HCT116 (cell line): ENCODE measurements at regions not wholly inside any gene's neighbourhood (a gene's known extent, or its start where the extent isn't known, plus 50 kb on each side); places are given as distances from the start of the nearest gene placed in this dataset.

Experiments used
- ATAC-seq: fragments of 200-7000 bp; cut with Tn5 transposase; 2 replicates; pipeline ENCODE4 v1.9.1; 2020; ENCODE audit warnings: mild to moderate bottlenecking, moderate library complexity
- BruUV-seq: library from RNA; stranded (reverse); fragments of 400-500 nt; replicated peaks from 2 replicates; lab custom pipeline; 2021; lab: Mats Ljungman, UMichigan
- CTCF ChIA-PET: fragments of 300-600 bp; sonication (Branson Sonifier 250); formaldehyde crosslinking; loops from one replicate; lab custom pipeline; 2021; ENCODE audit warnings: antibody characterized with exemption; lab: Charles Lee
- POLR2A ChIA-PET: fragments of 300-600, 350-600 bp; sonication (Branson Sonifier 250); formaldehyde crosslinking; loops from one replicate; lab custom pipeline; 2021; ENCODE audit warnings: antibody characterized with exemption; lab: Charles Lee
- RAD21 ChIA-PET, 2 experiments: fragments of 300-600 bp; sonication (Branson Sonifier 250); formaldehyde crosslinking; loops; one replicate each; lab custom pipeline; 2023; ENCODE audit warnings: low total read pairs in 2 of 2; ENCODE audit not compliant: uncharacterized antibody in 2 of 2, unreplicated experiment in 2 of 2, low non-redundant PET in 1 of 2; lab: Charles Lee
- DNase-seq: peaks from one replicate; pipeline ENCODE4 v3.0.0-alpha.2; 2010; ENCODE audit warnings: low read depth, low spot score
- H2AFZ ChIP-seq: fragments of 200-600 bp; shearing (Covaris generic), sonication (generic); 2 replicates; pipeline ENCODE4 v1.6.1; 2017; ENCODE audit warnings: low read depth, mixed run types, mixed read lengths, antibody characterized with exemption, low read length; ENCODE audit not compliant: poor library complexity, severe bottlenecking
- H3K27ac ChIP-seq: 2 replicates; pipeline ENCODE4 v1.5.1; 2012; ENCODE audit warnings: low read depth, low read length
- H3K27me3 ChIP-seq: fragments of 200-600 bp; sonication (generic); 2 replicates; pipeline ENCODE4 v1.6.1; 2016; ENCODE audit warnings: mixed run types, low read length, mixed read lengths; ENCODE audit not compliant: insufficient read depth
- H3K36me3 ChIP-seq, 2 experiments: fragments of 200-500 bp in 1 of 2; fragments of 200-600 bp in 1 of 2; sonication (Bioruptor generic) in 1 of 2; sonication (generic) in 1 of 2; 2 replicates each; pipeline versions ENCODE4 v1.5.1 to v1.6.1; 2014 to 2016; ENCODE audit warnings: low read length in 2 of 2, inconsistent platforms in 1 of 2, mixed read lengths in 1 of 2, mixed run types in 1 of 2; ENCODE audit not compliant: insufficient read depth in 2 of 2, control insufficient read depth in 1 of 2
- H3K4me1 ChIP-seq, 2 experiments: fragments of 200-600 bp in 1 of 2; sonication (generic) in 1 of 2; 2 replicates each; pipeline versions ENCODE4 v1.5.1 to v1.6.1; 2012 to 2017; ENCODE audit warnings: low read length in 2 of 2, inconsistent platforms in 1 of 2, mild to moderate bottlenecking in 1 of 2, mixed read lengths in 1 of 2, mixed run types in 1 of 2, moderate library complexity in 1 of 2; ENCODE audit not compliant: insufficient read depth in 2 of 2, control insufficient read depth in 1 of 2
- H3K4me2 ChIP-seq: fragments of 200-600 bp; sonication (generic); 2 replicates; pipeline ENCODE4 v1.6.1; 2017; ENCODE audit warnings: mixed run types, low read length, mixed read lengths
- H3K4me3 ChIP-seq, 2 experiments: fragments of 200-600 bp in 1 of 2; sonication (generic) in 1 of 2; replicated peaks in 1 of 2; 2 replicates each; pipeline ENCODE4 v1.5.1; 2011 to 2016; ENCODE audit warnings: low read length in 2 of 2, control low read depth in 1 of 2, low read depth in 1 of 2, mild to moderate bottlenecking in 1 of 2, mixed read lengths in 1 of 2, mixed run types in 1 of 2
- H3K79me2 ChIP-seq: fragments of 200-600 bp; sonication (generic); 2 replicates; pipeline ENCODE4 v1.6.1; 2017; ENCODE audit warnings: mild to moderate bottlenecking, mixed run types, low read length, moderate library complexity, mixed read lengths; ENCODE audit not compliant: insufficient read depth
- H3K9ac ChIP-seq: fragments of 200-600 bp; sonication (generic); 2 replicates; pipeline ENCODE4 v1.6.1; 2016; ENCODE audit warnings: low read length, mixed read lengths
- H3K9me2 ChIP-seq: fragments of 200-600 bp; sonication (generic), shearing (Covaris generic); 2 replicates; pipeline ENCODE4 v1.6.1; 2017; ENCODE audit warnings: mixed run types, mild to moderate bottlenecking, moderate library complexity; ENCODE audit not compliant: insufficient read depth
- H3K9me3 ChIP-seq, 2 experiments: fragments of 200-500 bp in 1 of 2; fragments of 200-600 bp in 1 of 2; sonication (Bioruptor generic) in 1 of 2; sonication (generic) in 1 of 2; 2 replicates each; pipeline ENCODE4 v1.6.1; 2014 to 2017; ENCODE audit warnings: low read length in 2 of 2, mixed read lengths in 2 of 2, inconsistent platforms in 1 of 2, low read depth in 1 of 2, mild to moderate bottlenecking in 1 of 2, mixed run types in 1 of 2, moderate library complexity in 1 of 2; ENCODE audit not compliant: control insufficient read depth in 1 of 2, insufficient read depth in 1 of 2
- H4K20me1 ChIP-seq: fragments of 200-600 bp; sonication (generic), shearing (Covaris generic); 2 replicates; pipeline ENCODE4 v1.6.1; 2017; ENCODE audit warnings: mixed run types, mild to moderate bottlenecking, moderate library complexity; ENCODE audit not compliant: insufficient read depth
- CBX3 ChIP-seq: IDR thresholded peaks from 2 replicates; pipeline ENCODE4 v1.6.1; 2012; ENCODE audit warnings: low read depth
- EZH2 ChIP-seq: fragments of 200-600 bp; sonication (generic); IDR thresholded peaks from 2 replicates; pipeline ENCODE4 v1.6.1; 2017; ENCODE audit warnings: antibody characterized with exemption, mixed run types
- JUND ChIP-seq: IDR thresholded peaks from 2 replicates; pipeline ENCODE4 v1.6.1; 2012
- MAX ChIP-seq: IDR thresholded peaks from 2 replicates; pipeline ENCODE4 v1.6.1; 2012
- POLR2A ChIP-seq: IDR thresholded peaks from 2 replicates; pipeline ENCODE4 v1.7.0; 2011; ENCODE audit warnings: borderline replicate concordance; ENCODE audit not compliant: insufficient read depth, insufficient read length; ENCODE audit errors: extremely low read depth
- RAD21 ChIP-seq: IDR thresholded peaks from 2 replicates; pipeline ENCODE4 v1.6.1; 2012; ENCODE audit warnings: low read depth, mild to moderate bottlenecking
- SP1 ChIP-seq: IDR thresholded peaks from 2 replicates; pipeline ENCODE4 v1.6.1; 2012; ENCODE audit warnings: low read depth
- SRF ChIP-seq: IDR thresholded peaks from 2 replicates; pipeline ENCODE4 v1.6.1; 2012; ENCODE audit warnings: low read depth
- TCF7L2 ChIP-seq: IDR thresholded peaks from 2 replicates; pipeline ENCODE4 v1.7.0; 2011; ENCODE audit warnings: borderline replicate concordance, inconsistent platforms; ENCODE audit not compliant: insufficient read depth, insufficient read length; ENCODE audit errors: extremely low read depth
- YY1 ChIP-seq: IDR thresholded peaks from 2 replicates; pipeline ENCODE4 v1.6.1; 2011; ENCODE audit warnings: low read length, low read depth, moderate library complexity, mild to moderate bottlenecking; ENCODE audit not compliant: insufficient replicate concordance; ENCODE audit errors: extremely low read depth
- ZFX ChIP-seq: fragments of 450-650 bp; IDR thresholded peaks from 2 replicates; pipeline ENCODE4 v1.6.1; 2017
- intact Hi-C: fragments of 100-400 bp; cut with micrococcal nuclease; formaldehyde crosslinking; loops from 2 replicates; pipeline ENCODE4 v1.10.0; 2022
- TF ChIP-seq, protein P1 (sequence below): IDR thresholded peaks from 2 replicates; pipeline ENCODE4 v1.6.1; 2012; ENCODE audit warnings: low read depth
- TF ChIP-seq, protein P2 (sequence below): IDR thresholded peaks from 2 replicates; pipeline ENCODE4 v1.6.1; 2011; ENCODE audit warnings: mild to moderate bottlenecking, low read length, moderate library complexity; ENCODE audit not compliant: insufficient replicate concordance; ENCODE audit errors: extremely low read depth

DNA sequence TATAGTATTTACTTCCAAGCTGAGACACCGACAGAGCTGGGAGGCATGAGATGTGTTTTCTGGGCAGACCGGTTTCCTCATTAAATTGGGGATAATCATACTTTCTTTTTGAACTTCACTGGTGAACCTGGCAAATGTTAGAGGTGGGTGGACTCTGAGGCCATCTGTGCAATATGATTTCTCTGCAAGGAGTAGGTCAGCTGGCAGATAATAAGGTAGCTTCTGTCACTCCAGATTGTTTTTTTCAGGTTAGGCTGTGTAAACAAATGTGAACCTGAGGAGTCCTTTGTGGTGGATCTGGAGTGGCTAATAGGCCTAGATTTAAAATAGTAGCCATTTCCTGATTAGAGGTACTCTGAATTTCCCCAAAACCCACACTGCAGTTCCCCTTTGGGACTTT, 75.4 kb upstream of the S1PR3 start (continued):
- TF ChIP-seq MAX (no peak), POLR2A (no peak), TCF7L2 (no peak), SRF (no peak)

- BruUV-seq: no TSS peak
- intact Hi-C loops: no loop called here
- DNase-seq (no peak), ATAC-seq (no peak)
- Histone ChIP-seq H4K20me1 (no peaks in the 10 kb centered on the region), H3K9me2 (no peaks in the 10 kb centered on the region), H3K4me2 (no peak overlapping the region), H3K79me2 (no peaks in the 10 kb centered on the region), H3K9me3 (peaks cover 0 to 3% of the 10 kb centered on the region in 2 experiments; a peak in 1 of 4 replicates), H3K36me3 (no peaks in the 10 kb centered on the region), H3K27ac (no peak overlapping the region), H3K27me3 (peaks cover 8% of the 10 kb centered on the region; the same call in 1 of the 2 replicates), H3K4me3 (no peak overlapping the region), H3K4me1 (no peaks in the 10 kb centered on the region), H3K9ac (no peak overlapping the region), H2AFZ (no peak overlapping the region)
- ChIA-PET RAD21 (no interaction called here), CTCF (no interaction called here), POLR2A (no interaction called here)
- TF ChIP-seq JUND: no peak
- TF ChIP-seq SP1: no peak
Observed at GRCh38 chr9:88916894-88917293, 74.4 kb upstream of the S1PR3 start.

GRCh38 chr9:88917375-88917774, 73.9 kb upstream of the S1PR3 start:
- Histone ChIP-seq H3K9me2 (no peaks in the 10 kb centered on the region), H3K36me3 (no peaks in the 10 kb centered on the region), H3K9me3 (peaks cover 0 to 3% of the 10 kb centered on the region in 2 experiments; a peak in 1 of 4 replicates), H3K4me3 (no peak overlapping the region), H3K4me2 (no peak overlapping the region), H3K27me3 (peaks cover 5% of the 10 kb centered on the region; the same call in 1 of the 2 replicates), H3K27ac (no peak overlapping the region), H3K79me2 (no peaks in the 10 kb centered on the region), H2AFZ (no peak overlapping the region), H3K4me1 (no peaks in the 10 kb centered on the region), H4K20me1 (no peaks in the 10 kb centered on the region), H3K9ac (no peak overlapping the region)
- DNase-seq: no peak
- BruUV-seq: no TSS peak
- no peak for ATAC-seq
- ChIA-PET RAD21 (no interaction called here), POLR2A (no interaction called here), CTCF (no interaction called here)
- intact Hi-C loops: no loop called here
- no peak for TF ChIP-seq SP1
- no peak for TF ChIP-seq EZH2
- no peak for TF ChIP-seq TCF7L2
- TF ChIP-seq ZFX: no peak
- no peak for TF ChIP-seq CBX3
- no peak for TF ChIP-seq POLR2A
- TF ChIP-seq, protein P1, sequence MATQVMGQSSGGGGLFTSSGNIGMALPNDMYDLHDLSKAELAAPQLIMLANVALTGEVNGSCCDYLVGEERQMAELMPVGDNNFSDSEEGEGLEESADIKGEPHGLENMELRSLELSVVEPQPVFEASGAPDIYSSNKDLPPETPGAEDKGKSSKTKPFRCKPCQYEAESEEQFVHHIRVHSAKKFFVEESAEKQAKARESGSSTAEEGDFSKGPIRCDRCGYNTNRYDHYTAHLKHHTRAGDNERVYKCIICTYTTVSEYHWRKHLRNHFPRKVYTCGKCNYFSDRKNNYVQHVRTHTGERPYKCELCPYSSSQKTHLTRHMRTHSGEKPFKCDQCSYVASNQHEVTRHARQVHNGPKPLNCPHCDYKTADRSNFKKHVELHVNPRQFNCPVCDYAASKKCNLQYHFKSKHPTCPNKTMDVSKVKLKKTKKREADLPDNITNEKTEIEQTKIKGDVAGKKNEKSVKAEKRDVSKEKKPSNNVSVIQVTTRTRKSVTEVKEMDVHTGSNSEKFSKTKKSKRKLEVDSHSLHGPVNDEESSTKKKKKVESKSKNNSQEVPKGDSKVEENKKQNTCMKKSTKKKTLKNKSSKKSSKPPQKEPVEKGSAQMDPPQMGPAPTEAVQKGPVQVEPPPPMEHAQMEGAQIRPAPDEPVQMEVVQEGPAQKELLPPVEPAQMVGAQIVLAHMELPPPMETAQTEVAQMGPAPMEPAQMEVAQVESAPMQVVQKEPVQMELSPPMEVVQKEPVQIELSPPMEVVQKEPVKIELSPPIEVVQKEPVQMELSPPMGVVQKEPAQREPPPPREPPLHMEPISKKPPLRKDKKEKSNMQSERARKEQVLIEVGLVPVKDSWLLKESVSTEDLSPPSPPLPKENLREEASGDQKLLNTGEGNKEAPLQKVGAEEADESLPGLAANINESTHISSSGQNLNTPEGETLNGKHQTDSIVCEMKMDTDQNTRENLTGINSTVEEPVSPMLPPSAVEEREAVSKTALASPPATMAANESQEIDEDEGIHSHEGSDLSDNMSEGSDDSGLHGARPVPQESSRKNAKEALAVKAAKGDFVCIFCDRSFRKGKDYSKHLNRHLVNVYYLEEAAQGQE: no peak
- TF ChIP-seq RAD21: no peak
- no peak for TF ChIP-seq YY1
- no peak for TF ChIP-seq JUND
- TF ChIP-seq, protein P2, sequence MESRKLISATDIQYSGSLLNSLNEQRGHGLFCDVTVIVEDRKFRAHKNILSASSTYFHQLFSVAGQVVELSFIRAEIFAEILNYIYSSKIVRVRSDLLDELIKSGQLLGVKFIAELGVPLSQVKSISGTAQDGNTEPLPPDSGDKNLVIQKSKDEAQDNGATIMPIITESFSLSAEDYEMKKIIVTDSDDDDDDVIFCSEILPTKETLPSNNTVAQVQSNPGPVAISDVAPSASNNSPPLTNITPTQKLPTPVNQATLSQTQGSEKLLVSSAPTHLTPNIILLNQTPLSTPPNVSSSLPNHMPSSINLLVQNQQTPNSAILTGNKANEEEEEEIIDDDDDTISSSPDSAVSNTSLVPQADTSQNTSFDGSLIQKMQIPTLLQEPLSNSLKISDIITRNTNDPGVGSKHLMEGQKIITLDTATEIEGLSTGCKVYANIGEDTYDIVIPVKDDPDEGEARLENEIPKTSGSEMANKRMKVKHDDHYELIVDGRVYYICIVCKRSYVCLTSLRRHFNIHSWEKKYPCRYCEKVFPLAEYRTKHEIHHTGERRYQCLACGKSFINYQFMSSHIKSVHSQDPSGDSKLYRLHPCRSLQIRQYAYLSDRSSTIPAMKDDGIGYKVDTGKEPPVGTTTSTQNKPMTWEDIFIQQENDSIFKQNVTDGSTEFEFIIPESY: no peak
